SK-N-SH treated with all-trans-retinoic acid at 6 μM for 48 hours (cell line): ENCODE measurements at regions not wholly inside any gene's neighbourhood (a gene's known extent, or its start where the extent isn't known, plus 50 kb on each side); places are given as distances from the start of the nearest gene placed in this dataset.

ENCODE experiments used
- ATAC-seq: fragments of 200-7000 bp; cut with Tn5 transposase; 3 replicates; pipeline ENCODE4 v1.9.1; 2020; ENCODE audit warnings: mild to moderate bottlenecking, moderate library complexity
- BACH2 ChIP-seq: fragments of 250-450 bp; sonication (Bioruptor Pico); IDR thresholded peaks from 2 replicates; pipeline ENCODE4 v1.9.0; 2021; ENCODE audit warnings: mild to moderate bottlenecking, borderline replicate concordance
- CREB5 ChIP-seq: fragments of 250-450 bp; sonication (Bioruptor Pico); IDR thresholded peaks from 2 replicates; pipeline ENCODE4 v1.5.1; 2020; ENCODE audit warnings: low read depth, mild to moderate bottlenecking, moderate library complexity
- CSDC2 ChIP-seq: fragments of 250-450 bp; sonication (Bioruptor Pico); IDR thresholded peaks from 2 replicates; pipeline ENCODE4 v1.5.0; 2020; ENCODE audit warnings: mild to moderate bottlenecking, moderate library complexity
- GLIS3 ChIP-seq: fragments of 250-450 bp; sonication (Bioruptor Pico); IDR thresholded peaks from 2 replicates; pipeline ENCODE4 v1.5.0; 2020; ENCODE audit warnings: mild to moderate bottlenecking, moderate library complexity
- OSR1 ChIP-seq: fragments of 250-450 bp; sonication (Bioruptor Pico); IDR thresholded peaks from 2 replicates; pipeline ENCODE4 v1.8.0; 2022; ENCODE audit warnings: moderate library complexity, mild to moderate bottlenecking, inconsistent platforms
- PPARA ChIP-seq: fragments of 250-450 bp; sonication (Bioruptor Pico); IDR thresholded peaks from 2 replicates; pipeline ENCODE4 v1.5.0; 2020; ENCODE audit warnings: mild to moderate bottlenecking, borderline replicate concordance
- RARB ChIP-seq: fragments of 250-450 bp; sonication (Bioruptor Pico); IDR thresholded peaks from 2 replicates; pipeline ENCODE4 v1.8.0; 2021; ENCODE audit warnings: mild to moderate bottlenecking, moderate library complexity
- SNAI2 ChIP-seq: fragments of 250-450 bp; sonication (Bioruptor Pico); IDR thresholded peaks from 2 replicates; pipeline ENCODE4 v1.5.0; 2020; ENCODE audit warnings: mild to moderate bottlenecking, moderate library complexity
- TCF4 ChIP-seq: fragments of 250-450 bp; sonication (Bioruptor Pico); IDR thresholded peaks from 2 replicates; pipeline ENCODE4 v1.8.0; 2021; ENCODE audit warnings: mild to moderate bottlenecking, moderate library complexity, borderline replicate concordance
- TOX ChIP-seq: fragments of 250-450 bp; sonication (Bioruptor Pico); IDR thresholded peaks from 2 replicates; pipeline ENCODE4 v1.8.0; 2021; ENCODE audit warnings: mild to moderate bottlenecking, moderate library complexity, borderline replicate concordance
- ZC3H10 ChIP-seq: fragments of 250-450 bp; sonication (Bioruptor Pico); IDR thresholded peaks from 2 replicates; pipeline ENCODE4 v1.5.1; 2021; ENCODE audit warnings: mild to moderate bottlenecking, moderate library complexity
- ZFP3 ChIP-seq: fragments of 250-450 bp; sonication (Bioruptor Pico); IDR thresholded peaks from 2 replicates; pipeline ENCODE4 v1.5.0; 2020; ENCODE audit warnings: mild to moderate bottlenecking, moderate library complexity
- ZFP30 ChIP-seq: fragments of 450-650 bp; formaldehyde crosslinking; IDR thresholded peaks from 2 replicates; pipeline ENCODE4 v1.5.0; 2022; ENCODE audit warnings: mild to moderate bottlenecking, moderate library complexity
- ZNF70 ChIP-seq: fragments of 450-650 bp; formaldehyde crosslinking; IDR thresholded peaks from 2 replicates; pipeline ENCODE4 v1.5.0; 2020; ENCODE audit warnings: mild to moderate bottlenecking, moderate library complexity
- ZNF8 ChIP-seq: fragments of 450-650 bp; formaldehyde crosslinking; IDR thresholded peaks from 2 replicates; pipeline ENCODE4 v1.5.0; 2020; ENCODE audit warnings: mild to moderate bottlenecking, moderate library complexity
- TF ChIP-seq, protein P1 (sequence below): fragments of 250-450 bp; sonication (Bioruptor Pico); IDR thresholded peaks from 2 replicates; pipeline ENCODE4 v1.8.0; 2020; ENCODE audit warnings: mild to moderate bottlenecking, moderate library complexity, borderline replicate concordance
- TF ChIP-seq, protein P2 (sequence below): fragments of 250-450 bp; sonication (Bioruptor Pico); IDR thresholded peaks from 2 replicates; pipeline ENCODE4 v1.8.0; 2021; ENCODE audit warnings: low read depth, mild to moderate bottlenecking, moderate library complexity, borderline replicate concordance
- TF ChIP-seq, protein P3 (sequence below): fragments of 250-450 bp; sonication (Bioruptor Pico); IDR thresholded peaks from 2 replicates; pipeline ENCODE4 v1.5.1; 2021; ENCODE audit warnings: mild to moderate bottlenecking, moderate library complexity
- TF ChIP-seq, protein P4 (sequence below): fragments of 250-450 bp; sonication (Bioruptor Pico); IDR thresholded peaks from 2 replicates; pipeline ENCODE4 v1.5.0; 2020; ENCODE audit warnings: mild to moderate bottlenecking, moderate library complexity

DNA sequence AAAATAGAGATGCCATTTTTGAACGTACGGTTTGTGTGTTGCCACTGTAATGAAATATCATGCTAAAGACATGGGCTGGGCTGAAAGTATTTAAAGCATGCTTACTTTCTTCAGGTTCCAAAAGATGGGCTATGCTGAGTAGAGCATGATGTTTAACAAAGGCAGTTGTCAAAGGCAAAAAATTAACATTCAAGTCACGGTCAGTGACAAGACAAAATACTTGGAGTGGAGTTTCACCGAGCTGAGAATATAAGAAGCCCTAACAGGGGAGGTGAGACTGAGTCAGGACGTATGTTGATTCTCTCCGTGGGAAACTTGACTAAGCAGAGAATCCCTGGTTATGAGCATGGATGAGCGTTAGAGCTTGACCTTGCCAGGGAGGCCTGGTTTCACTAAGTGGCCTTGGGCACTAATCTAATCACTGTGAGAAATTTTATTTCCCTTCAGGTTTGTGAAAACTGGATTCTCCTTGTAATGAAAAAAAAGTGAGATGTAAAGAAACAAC is 218.2 kb upstream of the ADAMTS9 start:
- no peak for ATAC-seq
- TF ChIP-seq OSR1 (CRISPR knock-in tag), result no peak
- no peak for TF ChIP-seq ZNF8 (CRISPR knock-in tag)
- no peak for TF ChIP-seq PPARA (CRISPR knock-in tag)
- TF ChIP-seq CREB5 (CRISPR knock-in tag), result no peak
- TF ChIP-seq CSDC2 (CRISPR knock-in tag), result no peak
- TF ChIP-seq, protein P1, sequence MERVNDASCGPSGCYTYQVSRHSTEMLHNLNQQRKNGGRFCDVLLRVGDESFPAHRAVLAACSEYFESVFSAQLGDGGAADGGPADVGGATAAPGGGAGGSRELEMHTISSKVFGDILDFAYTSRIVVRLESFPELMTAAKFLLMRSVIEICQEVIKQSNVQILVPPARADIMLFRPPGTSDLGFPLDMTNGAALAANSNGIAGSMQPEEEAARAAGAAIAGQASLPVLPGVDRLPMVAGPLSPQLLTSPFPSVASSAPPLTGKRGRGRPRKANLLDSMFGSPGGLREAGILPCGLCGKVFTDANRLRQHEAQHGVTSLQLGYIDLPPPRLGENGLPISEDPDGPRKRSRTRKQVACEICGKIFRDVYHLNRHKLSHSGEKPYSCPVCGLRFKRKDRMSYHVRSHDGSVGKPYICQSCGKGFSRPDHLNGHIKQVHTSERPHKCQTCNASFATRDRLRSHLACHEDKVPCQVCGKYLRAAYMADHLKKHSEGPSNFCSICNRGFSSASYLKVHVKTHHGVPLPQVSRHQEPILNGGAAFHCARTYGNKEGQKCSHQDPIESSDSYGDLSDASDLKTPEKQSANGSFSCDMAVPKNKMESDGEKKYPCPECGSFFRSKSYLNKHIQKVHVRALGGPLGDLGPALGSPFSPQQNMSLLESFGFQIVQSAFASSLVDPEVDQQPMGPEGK (CRISPR knock-in tag), result no peak
- TF ChIP-seq, protein P2, sequence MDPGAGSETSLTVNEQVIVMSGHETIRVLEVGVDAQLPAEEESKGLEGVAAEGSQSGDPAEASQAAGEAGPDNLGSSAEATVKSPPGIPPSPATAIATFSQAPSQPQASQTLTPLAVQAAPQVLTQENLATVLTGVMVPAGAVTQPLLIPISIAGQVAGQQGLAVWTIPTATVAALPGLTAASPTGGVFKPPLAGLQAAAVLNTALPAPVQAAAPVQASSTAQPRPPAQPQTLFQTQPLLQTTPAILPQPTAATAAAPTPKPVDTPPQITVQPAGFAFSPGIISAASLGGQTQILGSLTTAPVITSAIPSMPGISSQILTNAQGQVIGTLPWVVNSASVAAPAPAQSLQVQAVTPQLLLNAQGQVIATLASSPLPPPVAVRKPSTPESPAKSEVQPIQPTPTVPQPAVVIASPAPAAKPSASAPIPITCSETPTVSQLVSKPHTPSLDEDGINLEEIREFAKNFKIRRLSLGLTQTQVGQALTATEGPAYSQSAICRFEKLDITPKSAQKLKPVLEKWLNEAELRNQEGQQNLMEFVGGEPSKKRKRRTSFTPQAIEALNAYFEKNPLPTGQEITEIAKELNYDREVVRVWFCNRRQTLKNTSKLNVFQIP (CRISPR knock-in tag), result no peak
- no peak for TF ChIP-seq ZNF70 (CRISPR knock-in tag)
- TF ChIP-seq, protein P3, sequence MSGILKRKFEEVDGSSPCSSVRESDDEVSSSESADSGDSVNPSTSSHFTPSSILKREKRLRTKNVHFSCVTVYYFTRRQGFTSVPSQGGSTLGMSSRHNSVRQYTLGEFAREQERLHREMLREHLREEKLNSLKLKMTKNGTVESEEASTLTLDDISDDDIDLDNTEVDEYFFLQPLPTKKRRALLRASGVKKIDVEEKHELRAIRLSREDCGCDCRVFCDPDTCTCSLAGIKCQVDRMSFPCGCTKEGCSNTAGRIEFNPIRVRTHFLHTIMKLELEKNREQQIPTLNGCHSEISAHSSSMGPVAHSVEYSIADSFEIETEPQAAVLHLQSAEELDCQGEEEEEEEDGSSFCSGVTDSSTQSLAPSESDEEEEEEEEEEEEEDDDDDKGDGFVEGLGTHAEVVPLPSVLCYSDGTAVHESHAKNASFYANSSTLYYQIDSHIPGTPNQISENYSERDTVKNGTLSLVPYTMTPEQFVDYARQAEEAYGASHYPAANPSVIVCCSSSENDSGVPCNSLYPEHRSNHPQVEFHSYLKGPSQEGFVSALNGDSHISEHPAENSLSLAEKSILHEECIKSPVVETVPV (CRISPR knock-in tag), result no peak
- TF ChIP-seq, protein P4, sequence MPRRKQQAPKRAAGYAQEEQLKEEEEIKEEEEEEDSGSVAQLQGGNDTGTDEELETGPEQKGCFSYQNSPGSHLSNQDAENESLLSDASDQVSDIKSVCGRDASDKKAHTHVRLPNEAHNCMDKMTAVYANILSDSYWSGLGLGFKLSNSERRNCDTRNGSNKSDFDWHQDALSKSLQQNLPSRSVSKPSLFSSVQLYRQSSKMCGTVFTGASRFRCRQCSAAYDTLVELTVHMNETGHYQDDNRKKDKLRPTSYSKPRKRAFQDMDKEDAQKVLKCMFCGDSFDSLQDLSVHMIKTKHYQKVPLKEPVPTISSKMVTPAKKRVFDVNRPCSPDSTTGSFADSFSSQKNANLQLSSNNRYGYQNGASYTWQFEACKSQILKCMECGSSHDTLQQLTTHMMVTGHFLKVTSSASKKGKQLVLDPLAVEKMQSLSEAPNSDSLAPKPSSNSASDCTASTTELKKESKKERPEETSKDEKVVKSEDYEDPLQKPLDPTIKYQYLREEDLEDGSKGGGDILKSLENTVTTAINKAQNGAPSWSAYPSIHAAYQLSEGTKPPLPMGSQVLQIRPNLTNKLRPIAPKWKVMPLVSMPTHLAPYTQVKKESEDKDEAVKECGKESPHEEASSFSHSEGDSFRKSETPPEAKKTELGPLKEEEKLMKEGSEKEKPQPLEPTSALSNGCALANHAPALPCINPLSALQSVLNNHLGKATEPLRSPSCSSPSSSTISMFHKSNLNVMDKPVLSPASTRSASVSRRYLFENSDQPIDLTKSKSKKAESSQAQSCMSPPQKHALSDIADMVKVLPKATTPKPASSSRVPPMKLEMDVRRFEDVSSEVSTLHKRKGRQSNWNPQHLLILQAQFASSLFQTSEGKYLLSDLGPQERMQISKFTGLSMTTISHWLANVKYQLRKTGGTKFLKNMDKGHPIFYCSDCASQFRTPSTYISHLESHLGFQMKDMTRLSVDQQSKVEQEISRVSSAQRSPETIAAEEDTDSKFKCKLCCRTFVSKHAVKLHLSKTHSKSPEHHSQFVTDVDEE (CRISPR knock-in tag), result no peak
- TF ChIP-seq SNAI2 (CRISPR knock-in tag), result no peak
- TF ChIP-seq ZC3H10 (CRISPR knock-in tag), result no peak
- TF ChIP-seq GLIS3, result no peak
- TF ChIP-seq TCF4 (CRISPR knock-in tag), result no peak
- no peak for TF ChIP-seq ZFP3
- TF ChIP-seq, all 23 proteins: peak for 0

DNA sequence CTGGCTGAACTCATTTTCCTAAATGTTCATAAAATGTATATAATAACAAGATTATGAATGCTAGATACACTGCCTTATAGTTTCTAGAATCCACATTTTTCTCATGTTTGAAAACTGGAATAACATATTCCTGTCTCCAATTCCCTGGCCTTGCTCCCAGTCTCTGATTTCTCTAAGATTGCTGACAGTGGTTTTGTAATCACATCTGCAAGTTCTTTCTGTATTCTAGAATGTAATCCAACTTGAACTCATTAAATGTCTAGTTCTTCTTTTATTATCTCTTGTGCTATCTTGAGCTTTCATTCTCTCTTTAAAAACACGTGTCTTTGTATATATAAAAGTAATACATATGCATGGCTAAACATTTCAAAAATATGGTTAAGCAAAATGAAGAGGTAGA is 215.2 kb upstream of the ADAMTS9 start:
- no peak; the same call in 2 of the 3 replicates for ATAC-seq
- no peak for TF ChIP-seq CREB5 (CRISPR knock-in tag)
- TF ChIP-seq ZC3H10 (CRISPR knock-in tag), result no peak
- no peak for TF ChIP-seq TCF4 (CRISPR knock-in tag)
- no peak for TF ChIP-seq GLIS3
- TF ChIP-seq SNAI2 (CRISPR knock-in tag), result no peak
- TF ChIP-seq, protein P3 (CRISPR knock-in tag), result no peak

GRCh38 chr3:64901986-64902516 is 214.3 kb upstream of the ADAMTS9 start:
- TF ChIP-seq ZFP30 (no peak), RARB (no peak), SNAI2 (CRISPR knock-in tag) (no peak), ZNF8 (CRISPR knock-in tag) (no peak), CSDC2 (CRISPR knock-in tag) (no peak), GLIS3 (no peak), PPARA (CRISPR knock-in tag) (no peak), BACH2 (no peak), ZC3H10 (CRISPR knock-in tag) (no peak), TOX (CRISPR knock-in tag) (no peak)
- ATAC-seq, result no peak
